Keratinocyte (primary cell): ENCODE measurements at regions not wholly inside any gene's neighbourhood (a gene's known extent, or its start where the extent isn't known, plus 50 kb on each side); places are given as distances from the start of the nearest gene placed in this dataset.

Experiments
- DNase-seq: peaks from one replicate; pipeline ENCODE4 v3.0.0-alpha.2; 2011; ENCODE audit warnings: low read depth, missing footprints, low spot score
- FAIRE-seq: peaks from 2 replicates; lab custom pipeline; 2011; peaks lifted over from hg19 to GRCh38; lab: Jason Lieb, UNC
- H2AFZ ChIP-seq: 2 replicates; pipeline ENCODE4 v1.6.0; 2012; ENCODE audit warnings: low read length, control low read depth, inconsistent platforms; ENCODE audit not compliant: control insufficient read depth
- H3K27ac ChIP-seq: 2 replicates; pipeline ENCODE4 v1.5.1; 2011; ENCODE audit warnings: low read length; ENCODE audit not compliant: control insufficient read depth, insufficient read depth
- H3K27me3 ChIP-seq: 3 replicates; pipeline ENCODE4 v1.6.0; 2011; ENCODE audit warnings: low read length; ENCODE audit not compliant: control insufficient read depth, insufficient read depth; ENCODE audit errors: extremely low read depth
- H3K36me3 ChIP-seq, 2 experiments: 2 replicates in 1 of 2; 3 replicates in 1 of 2; pipeline ENCODE4 v1.5.1; 2011; ENCODE audit warnings: low read length in 2 of 2, mild to moderate bottlenecking in 1 of 2; ENCODE audit not compliant: control insufficient read depth in 2 of 2, insufficient read depth in 2 of 2; ENCODE audit errors: extremely low read depth in 1 of 2
- H3K4me1 ChIP-seq: 3 replicates; pipeline ENCODE4 v1.5.1; 2011; ENCODE audit warnings: low read length; ENCODE audit not compliant: control insufficient read depth, insufficient read depth; ENCODE audit errors: extremely low read depth
- H3K4me2 ChIP-seq: 3 replicates; pipeline ENCODE4 v1.6.0; 2011; ENCODE audit warnings: low read depth, low read length; ENCODE audit not compliant: control insufficient read depth, insufficient read depth; ENCODE audit errors: extremely low read depth
- H3K4me3 ChIP-seq, 3 experiments: fragments of 200-600 bp in 1 of 3; sonication (generic) in 1 of 3; 2 replicates in 2 of 3; 3 replicates in 1 of 3; pipeline ENCODE4 v1.5.1; 2011 to 2016; ENCODE audit warnings: low read length in 3 of 3, mild to moderate bottlenecking in 3 of 3, control low read depth in 2 of 3, inconsistent platforms in 1 of 3, low read depth in 1 of 3, mixed read lengths in 1 of 3, mixed run types in 1 of 3, moderate library complexity in 1 of 3; ENCODE audit not compliant: control insufficient read depth in 2 of 3, insufficient read depth in 2 of 3; ENCODE audit errors: extremely low read depth in 1 of 3
- H3K79me2 ChIP-seq: 2 replicates; pipeline ENCODE4 v1.6.0; 2012; ENCODE audit warnings: low read length; ENCODE audit not compliant: control insufficient read depth, insufficient read depth
- H3K9ac ChIP-seq: 3 replicates; pipeline ENCODE4 v1.6.0; 2011; ENCODE audit warnings: low read length; ENCODE audit not compliant: control insufficient read depth, insufficient read depth; ENCODE audit errors: extremely low read depth
- H3K9me1 ChIP-seq: 3 replicates; pipeline ENCODE4 v1.6.0; 2011; ENCODE audit warnings: low read length; ENCODE audit not compliant: control insufficient read depth, insufficient read depth; ENCODE audit errors: extremely low read depth
- H3K9me3 ChIP-seq: 2 replicates; pipeline ENCODE4 v1.5.1; 2012; ENCODE audit warnings: low read depth, low read length; ENCODE audit not compliant: control insufficient read depth
- H4K20me1 ChIP-seq: 3 replicates; pipeline ENCODE4 v1.6.0; 2011; ENCODE audit warnings: low read length; ENCODE audit not compliant: control insufficient read depth, insufficient read depth; ENCODE audit errors: extremely low read depth
- EZH2 ChIP-seq: IDR thresholded peaks from one replicate; pipeline ENCODE4 v1.6.1; 2012; ENCODE audit warnings: inconsistent platforms, mild to moderate bottlenecking, low read length, moderate library complexity
- dilution Hi-C: fragments of 300-500 bp; cut with MboI; formaldehyde crosslinking; loops from one replicate; pipeline ENCODE4 v1.7.0; 2020; ENCODE audit warnings: low sequenced_read_pairs; ENCODE audit not compliant: extremely low pct_ligation_motif_present
- TF ChIP-seq, protein P1 (sequence below), 3 experiments: IDR thresholded peaks in 1 of 3; conservative IDR thresholded peaks in 1 of 3; optimal IDR thresholded peaks in 1 of 3; 2 replicates in 2 of 3; 3 replicates in 1 of 3; pipeline versions ENCODE3 to v1.5.1; 2011; ENCODE audit warnings: low read length in 3 of 3, mild to moderate bottlenecking in 3 of 3, moderate library complexity in 2 of 3, control low read depth in 1 of 3, inconsistent platforms in 1 of 3; ENCODE audit not compliant: insufficient read depth in 2 of 3; ENCODE audit errors: extremely low read depth in 1 of 3

DNA sequence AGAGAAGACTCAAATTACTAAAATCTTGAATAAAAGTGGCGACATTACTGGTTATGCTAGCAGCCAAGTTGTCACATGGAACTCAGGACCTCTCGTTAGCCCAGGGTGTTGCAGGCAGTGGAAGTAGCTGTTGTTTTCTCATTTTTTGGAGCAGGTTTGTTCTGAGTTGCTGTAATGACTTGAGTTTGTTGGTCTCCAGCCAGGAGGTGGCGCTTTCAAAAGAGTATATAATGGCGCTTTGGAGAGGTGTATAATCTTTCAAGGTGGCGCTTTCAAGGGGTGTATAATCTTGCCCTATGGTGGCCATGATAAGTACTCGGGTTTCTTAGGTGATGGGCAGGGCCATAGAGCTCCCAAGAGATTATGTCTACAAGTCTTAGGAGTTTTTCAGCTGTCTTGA lies 632.7 kb downstream of the NTRK3 start:
- Histone ChIP-seq H3K4me3 (no peak overlapping the region), H3K36me3 (no peaks in the 10 kb centered on the region), H3K9me3 (no peaks in the 10 kb centered on the region), H3K4me2 (no peak overlapping the region), H3K4me1 (no peaks in the 10 kb centered on the region), H3K27me3 (no peaks in the 10 kb centered on the region), H3K9me1 (no peaks in the 10 kb centered on the region), H3K79me2 (no peaks in the 10 kb centered on the region), H3K9ac (no peak overlapping the region), H3K27ac (no peak overlapping the region), H2AFZ (no peak overlapping the region), H4K20me1 (no peaks in the 10 kb centered on the region)
- DNase-seq (no peak), FAIRE-seq (no peak)
- TF ChIP-seq, protein P1, sequence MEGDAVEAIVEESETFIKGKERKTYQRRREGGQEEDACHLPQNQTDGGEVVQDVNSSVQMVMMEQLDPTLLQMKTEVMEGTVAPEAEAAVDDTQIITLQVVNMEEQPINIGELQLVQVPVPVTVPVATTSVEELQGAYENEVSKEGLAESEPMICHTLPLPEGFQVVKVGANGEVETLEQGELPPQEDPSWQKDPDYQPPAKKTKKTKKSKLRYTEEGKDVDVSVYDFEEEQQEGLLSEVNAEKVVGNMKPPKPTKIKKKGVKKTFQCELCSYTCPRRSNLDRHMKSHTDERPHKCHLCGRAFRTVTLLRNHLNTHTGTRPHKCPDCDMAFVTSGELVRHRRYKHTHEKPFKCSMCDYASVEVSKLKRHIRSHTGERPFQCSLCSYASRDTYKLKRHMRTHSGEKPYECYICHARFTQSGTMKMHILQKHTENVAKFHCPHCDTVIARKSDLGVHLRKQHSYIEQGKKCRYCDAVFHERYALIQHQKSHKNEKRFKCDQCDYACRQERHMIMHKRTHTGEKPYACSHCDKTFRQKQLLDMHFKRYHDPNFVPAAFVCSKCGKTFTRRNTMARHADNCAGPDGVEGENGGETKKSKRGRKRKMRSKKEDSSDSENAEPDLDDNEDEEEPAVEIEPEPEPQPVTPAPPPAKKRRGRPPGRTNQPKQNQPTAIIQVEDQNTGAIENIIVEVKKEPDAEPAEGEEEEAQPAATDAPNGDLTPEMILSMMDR (optimal IDR thresholded peaks at IDR 0.05 in 1 of 3, IDR thresholded peaks at IDR 0.05 in 1 of 3, conservative IDR thresholded peaks at IDR 0.05 in 1 of 3; ENCODE audit: extremely low read depth in 1 of 3, insufficient read depth in 2 of 3, low read length in 3 of 3): peak in 1 of 3 experiments; percentile 24
- no peak for TF ChIP-seq EZH2
- dilution Hi-C loops: no loop called here

DNA sequence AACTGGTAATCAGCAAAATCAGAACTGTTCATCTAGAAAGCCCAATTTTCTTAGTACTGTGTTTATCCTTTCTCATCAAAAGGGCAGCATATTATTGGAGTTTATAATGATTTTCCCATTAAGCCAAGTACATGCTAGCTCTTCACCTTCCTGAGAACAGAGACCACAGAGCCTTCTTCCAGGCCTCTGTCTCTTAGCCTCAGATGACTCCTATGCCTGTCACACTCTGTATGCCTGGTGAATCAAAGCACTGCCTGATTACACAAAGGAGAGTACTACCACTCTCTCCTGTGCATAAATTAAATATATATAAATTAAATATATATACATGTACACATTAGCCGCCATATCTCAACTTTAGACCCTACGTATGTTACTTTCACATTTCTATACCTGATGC lies 636.1 kb downstream of the NTRK3 start:
- no peak overlapping the region for H3K9ac ChIP-seq
- H3K27me3 ChIP-seq: no peaks in the 10 kb centered on the region
- no peaks in the 10 kb centered on the region for H3K4me1 ChIP-seq
- no peaks in the 10 kb centered on the region for H3K79me2 ChIP-seq
- H3K4me2 ChIP-seq: no peak overlapping the region
- DNase-seq (no peak), FAIRE-seq (no peak)
- H3K36me3 ChIP-seq: no peaks in the 10 kb centered on the region
- no peaks in the 10 kb centered on the region for H3K9me3 ChIP-seq
- H3K27ac ChIP-seq: no peak overlapping the region
- dilution Hi-C loops: no loop called here
- no peaks in the 10 kb centered on the region for H4K20me1 ChIP-seq
- no peaks in the 10 kb centered on the region for H3K9me1 ChIP-seq
- no peak overlapping the region for H3K4me3 ChIP-seq
- no peak overlapping the region for H2AFZ ChIP-seq
- TF ChIP-seq, protein P1 (optimal IDR thresholded peaks at IDR 0.05 in 1 of 3, IDR thresholded peaks at IDR 0.05 in 1 of 3, conservative IDR thresholded peaks at IDR 0.05 in 1 of 3; ENCODE audit: extremely low read depth in 1 of 3, insufficient read depth in 2 of 3, low read length in 3 of 3): no peak
- TF ChIP-seq EZH2: no peak
